C4-2B (cell line): ENCODE measurements at regions not wholly inside any gene's neighbourhood (a gene's known extent, or its start where the extent isn't known, plus 50 kb on each side); places are given as distances from the start of the nearest gene placed in this dataset.

ENCODE experiments used
- CTCF ChIP-seq: fragments of 450-650 bp; conservative IDR thresholded peaks from 2 replicates; pipeline ENCODE4 v1.5.1; 2017; ENCODE audit warnings: mild to moderate bottlenecking
- ZFX ChIP-seq: fragments of 450-650 bp; IDR thresholded peaks from 2 replicates; pipeline ENCODE4 v1.6.1; 2017

DNA sequence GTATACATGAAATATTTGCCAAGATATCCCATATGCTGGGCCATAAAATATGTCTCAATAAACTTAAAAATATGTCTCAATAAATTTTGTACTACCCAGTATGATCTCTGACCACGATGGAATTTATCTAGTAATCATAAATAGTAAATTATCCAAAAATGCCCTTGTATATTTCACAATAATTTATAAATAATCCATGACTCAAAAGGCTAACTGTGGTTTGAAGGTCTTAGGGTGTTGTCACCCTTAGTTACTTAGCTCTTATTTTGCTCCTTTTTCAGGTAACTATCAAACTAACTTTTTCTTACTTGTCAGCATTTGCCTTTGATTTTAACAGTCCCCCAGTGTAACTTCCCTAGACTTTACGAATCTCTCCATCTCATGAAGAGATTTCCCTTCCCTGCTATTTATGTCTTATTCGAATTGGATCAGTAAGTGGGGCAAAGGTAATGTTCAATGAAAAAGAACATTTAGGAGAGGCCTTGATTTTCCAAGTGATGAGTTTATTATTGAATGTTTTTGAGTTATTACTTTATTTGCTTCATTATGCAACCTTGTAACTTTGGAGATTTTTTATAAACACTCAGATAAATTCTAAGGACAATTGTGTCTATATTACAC lies 109.0 kb upstream of the THBS2 start:
- TF ChIP-seq CTCF (no peak), ZFX (no peak)
